ENCODE measurements at regions not wholly inside any gene's neighbourhood (a gene's known extent, or its start where the extent isn't known, plus 50 kb on each side); places are given as distances from the start of the nearest gene placed in this dataset.

DNA sequence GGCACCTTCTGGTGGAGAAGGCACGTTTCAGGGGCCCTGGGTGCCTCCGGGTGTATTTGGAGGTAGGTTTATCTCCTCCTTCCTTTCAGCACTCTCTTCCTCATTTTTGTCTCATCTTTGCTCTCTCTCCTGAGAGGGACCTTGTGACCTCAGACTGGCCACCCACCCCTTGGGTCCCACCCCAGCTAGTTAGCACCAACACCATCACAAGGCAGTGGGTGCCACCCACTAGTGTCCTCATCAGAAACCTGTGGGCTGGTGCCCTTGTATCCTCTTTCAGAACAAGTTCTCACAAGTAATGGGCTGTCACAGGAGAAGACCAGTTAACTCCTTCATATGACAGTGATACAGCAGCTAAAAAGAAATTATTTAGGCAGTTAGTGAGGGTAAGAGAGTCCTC lies 196.4 kb downstream of the UXS1 start:
- TF ChIP-seq CTCF (IDR thresholded peaks at IDR 0.05) = no peak
- no peak for TF ChIP-seq ZNF121 (CRISPR knock-in tag; IDR thresholded peaks at IDR 0.05)
- no peak for TF ChIP-seq NR3C1 (CRISPR knock-in tag; conservative IDR thresholded peaks at IDR 0.05; ENCODE audit: low read depth)
- TF ChIP-seq JUN (CRISPR knock-in tag; IDR thresholded peaks at IDR 0.05) = no peak
- TF ChIP-seq GTF2I (CRISPR knock-in tag; conservative IDR thresholded peaks at IDR 0.05) = no peak
- TF ChIP-seq ETV6 (CRISPR knock-in tag; IDR thresholded peaks at IDR 0.05) = no peak
- TF ChIP-seq MAX (CRISPR knock-in tag; IDR thresholded peaks at IDR 0.05) = no peak
- TF ChIP-seq SP1 (CRISPR knock-in tag; conservative IDR thresholded peaks at IDR 0.05) = no peak
- no peak for TF ChIP-seq CREM (CRISPR knock-in tag; IDR thresholded peaks at IDR 0.05)
- TF ChIP-seq ZBTB21 (CRISPR knock-in tag; IDR thresholded peaks at IDR 0.05; ENCODE audit: borderline replicate concordance) = no peak
